HG02571 (cell line): ENCODE measurements at regions not wholly inside any gene's neighbourhood (a gene's known extent, or its start where the extent isn't known, plus 50 kb on each side); places are given as distances from the start of the nearest gene placed in this dataset.
"Not testable (repeated sequence)": the region's sequence is repeated elsewhere in the genome, so short reads cannot be mapped to it uniquely, and the experiment has no call there.

Experiments
- ATAC-seq: cut with Tn5 transposase; IDR thresholded peaks from one replicate; pipeline ENCODE4 v1.9.1; 2021; ENCODE audit warnings: mild to moderate bottlenecking, moderate library complexity; ENCODE audit not compliant: unreplicated experiment

DNA sequence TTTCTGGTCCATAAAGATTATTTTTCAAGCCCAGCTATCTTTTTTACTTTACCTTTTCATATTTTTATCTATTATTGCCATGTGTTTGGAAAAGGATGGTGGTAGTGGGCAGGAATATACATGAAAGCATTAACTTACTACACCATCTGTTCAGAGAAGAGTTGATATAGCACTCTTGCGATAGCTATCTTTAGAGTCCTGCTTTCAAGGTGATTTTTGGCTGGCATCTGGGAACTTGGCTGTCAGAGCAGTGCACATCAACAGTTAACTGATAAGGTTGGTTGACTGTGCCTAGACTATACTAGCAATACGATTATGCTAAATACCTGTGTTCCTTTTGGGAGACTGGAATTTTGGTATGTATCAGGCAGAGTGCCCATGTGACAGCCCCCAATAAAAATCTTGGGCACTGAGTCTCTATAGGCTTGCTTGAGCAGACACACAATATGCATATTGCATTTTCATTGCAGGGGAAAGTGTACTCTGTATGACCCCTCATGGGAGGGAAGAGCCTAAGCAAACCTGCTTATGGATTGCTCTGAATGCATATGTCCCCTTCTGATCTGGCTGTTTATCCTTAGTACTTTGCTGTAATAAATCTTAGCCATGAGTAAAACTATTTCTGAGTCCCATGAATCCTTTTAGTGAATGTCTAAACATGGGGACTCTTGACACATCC lies 227.6 kb upstream of the C9orf72 start:
- no peak for ATAC-seq

DNA sequence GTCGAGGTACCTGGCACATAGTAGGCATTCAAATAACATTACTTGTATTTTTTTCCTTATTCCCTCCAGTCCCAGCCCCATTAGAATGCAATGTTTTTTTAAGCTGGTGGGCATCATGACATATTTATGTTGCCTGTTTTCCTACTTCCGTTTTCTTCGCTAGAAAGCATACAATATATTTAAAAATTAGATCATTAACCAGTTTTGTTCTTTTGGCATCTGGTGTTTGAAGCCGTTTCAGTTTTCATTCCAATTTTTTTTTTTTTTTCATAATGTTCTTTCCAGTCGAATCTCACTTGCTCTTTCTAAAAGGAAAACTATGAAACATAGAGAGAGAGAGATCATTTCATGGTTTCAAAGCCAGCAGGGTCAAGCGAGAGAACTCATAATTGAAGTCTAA lies 228.3 kb upstream of the C9orf72 start:
- ATAC-seq = no peak

DNA sequence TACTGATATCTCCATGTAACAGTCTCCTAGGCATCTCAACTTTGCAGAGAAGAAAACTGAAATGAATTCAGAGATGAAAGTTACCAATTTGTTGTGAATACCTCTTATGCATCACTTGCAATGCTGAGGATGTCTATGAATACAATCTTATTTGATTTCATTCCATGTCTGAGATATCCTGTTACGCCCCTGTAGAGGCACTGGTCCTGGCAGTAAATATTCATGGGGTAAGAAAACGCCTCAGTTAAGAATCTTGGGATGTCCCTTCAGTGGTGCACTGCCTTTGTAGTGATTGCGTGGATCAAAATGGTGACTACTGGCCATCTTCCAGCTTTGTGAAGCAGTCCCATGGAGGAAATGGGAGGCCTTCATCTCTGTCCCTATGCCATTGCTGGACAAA lies 229.1 kb upstream of the C9orf72 start:
- ATAC-seq = no peak

- ATAC-seq = no peak
These were observed 235.6 kb upstream of the C9orf72 start for GRCh38 chr9:27808864-27809263.

DNA sequence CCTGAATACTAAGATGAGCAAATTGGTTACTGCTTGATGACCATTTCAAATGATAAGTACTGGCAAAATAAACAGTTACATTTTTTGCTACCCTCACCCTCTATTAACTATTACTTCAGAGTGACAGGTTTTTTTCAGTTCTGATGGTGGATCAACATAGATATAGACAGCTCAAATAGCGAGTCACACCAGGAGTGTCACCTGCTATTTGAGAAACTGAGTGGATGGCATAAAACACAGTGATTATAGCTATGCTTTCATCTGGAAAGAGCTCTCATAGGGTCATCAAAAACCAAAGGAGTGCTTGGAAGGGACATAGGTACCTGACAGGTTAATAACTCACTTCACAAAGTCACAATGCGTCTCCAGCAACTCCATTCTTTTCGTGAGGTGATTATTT lies 244.5 kb upstream of the C9orf72 start:
- ATAC-seq = no peak

DNA sequence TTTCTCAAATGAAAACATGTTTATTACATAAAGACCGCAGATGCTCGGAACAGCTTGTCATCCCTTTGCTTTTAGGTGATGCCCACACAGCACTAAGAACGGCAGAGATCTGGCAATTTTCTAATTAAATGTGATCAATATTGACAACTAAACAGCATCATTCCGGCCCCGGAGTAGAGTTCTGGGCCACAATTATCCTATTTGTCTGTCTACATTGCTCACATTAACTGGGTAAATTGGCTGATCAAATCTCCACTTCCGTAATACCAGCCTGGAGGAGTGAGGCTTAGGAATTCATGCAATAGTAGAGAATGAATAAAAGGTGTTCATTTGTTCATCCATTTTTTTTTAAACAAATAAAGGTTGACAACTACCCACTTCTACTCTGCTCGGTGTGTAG lies 245.1 kb upstream of the C9orf72 start:
- no peak for ATAC-seq

DNA sequence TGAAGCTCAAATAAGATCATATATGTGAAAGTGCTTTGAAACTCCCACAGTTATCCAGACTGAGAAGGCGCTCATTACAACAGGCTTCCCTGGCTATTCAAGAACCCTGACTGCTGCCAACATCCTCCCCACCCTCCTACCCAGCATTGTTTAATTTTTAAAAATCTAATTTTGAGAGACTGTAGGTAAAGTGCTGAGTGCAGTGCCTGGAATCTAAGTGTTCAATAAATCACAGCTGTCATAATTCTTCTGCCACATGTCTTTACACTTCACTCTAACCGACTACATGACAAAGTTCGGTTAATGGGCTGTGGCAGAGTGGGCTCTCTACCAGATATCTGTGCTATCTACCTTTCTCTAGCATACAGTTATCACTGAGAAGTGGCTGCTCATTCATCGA lies 255.6 kb upstream of the C9orf72 start:
- no peak for ATAC-seq

GRCh38 chr9:27829621-27830020 lies 256.3 kb upstream of the C9orf72 start:
- no peak for ATAC-seq

- ATAC-seq = not testable (repeated sequence)
These were observed 258.8 kb upstream of the C9orf72 start for GRCh38 chr9:27832108-27832507.

DNA sequence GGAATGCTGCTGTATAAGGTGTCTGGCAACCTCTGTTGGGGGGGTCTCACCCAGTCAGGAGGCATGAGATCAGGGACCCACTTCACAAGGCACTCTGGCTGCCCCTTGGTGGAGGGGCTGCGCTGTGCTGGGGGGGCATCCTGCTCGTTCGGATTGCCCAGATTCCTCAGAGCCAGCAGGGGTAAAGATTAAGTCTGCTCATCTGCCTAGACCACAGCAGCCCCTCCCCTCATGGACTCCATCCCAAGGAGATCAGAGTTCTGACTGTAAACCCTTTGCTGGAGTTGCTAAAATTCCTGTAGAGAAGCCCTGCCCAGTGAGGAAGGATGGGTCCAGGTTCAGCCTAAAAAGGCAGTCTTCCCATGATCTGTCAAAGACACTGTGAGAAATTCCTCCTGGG lies 262.0 kb upstream of the C9orf72 start:
- ATAC-seq = no peak

GRCh38 chr9:27835746-27836145 lies 262.5 kb upstream of the C9orf72 start:
- no peak for ATAC-seq

GRCh38 chr9:27836661-27837401 lies 263.6 kb upstream of the C9orf72 start:
- ATAC-seq = no peak

- ATAC-seq = no peak
These were observed 265.6 kb upstream of the C9orf72 start for GRCh38 chr9:27838876-27839275.

GRCh38 chr9:27839767-27840166 lies 266.5 kb upstream of the C9orf72 start:
- ATAC-seq = not testable (repeated sequence)

- no peak for ATAC-seq
These were observed 271.5 kb upstream of the C9orf72 start for GRCh38 chr9:27844797-27845196.

GRCh38 chr9:27847380-27847779 lies 274.1 kb upstream of the C9orf72 start:
- ATAC-seq = no peak

- ATAC-seq = no peak
These were observed 274.5 kb upstream of the C9orf72 start for GRCh38 chr9:27847818-27848217.

DNA sequence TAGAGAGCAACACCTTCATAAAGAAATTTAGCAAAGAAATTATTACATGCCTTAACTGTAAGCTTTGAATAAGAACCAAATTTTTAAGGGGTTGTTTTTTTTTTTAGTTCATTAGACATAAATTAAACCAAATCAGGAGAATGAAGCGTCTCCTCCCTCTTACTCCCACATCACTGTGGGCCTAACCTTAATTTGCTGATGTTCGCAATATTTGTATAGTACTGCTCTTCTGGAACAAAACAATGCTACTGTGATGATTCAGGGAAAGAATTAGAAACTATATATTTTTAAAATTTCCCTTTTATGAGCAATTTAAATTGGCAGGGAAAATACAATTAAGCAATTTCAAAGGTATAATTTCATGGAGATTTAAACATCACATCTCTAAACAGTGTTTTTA lies 275.0 kb upstream of the C9orf72 start:
- no peak for ATAC-seq

GRCh38 chr9:27851858-27852257 lies 278.6 kb upstream of the C9orf72 start:
- no peak for ATAC-seq

GRCh38 chr9:27853529-27853928 lies 280.2 kb upstream of the C9orf72 start:
- ATAC-seq = no peak

GRCh38 chr9:27856054-27856453 lies 282.8 kb upstream of the C9orf72 start:
- ATAC-seq = no peak

DNA sequence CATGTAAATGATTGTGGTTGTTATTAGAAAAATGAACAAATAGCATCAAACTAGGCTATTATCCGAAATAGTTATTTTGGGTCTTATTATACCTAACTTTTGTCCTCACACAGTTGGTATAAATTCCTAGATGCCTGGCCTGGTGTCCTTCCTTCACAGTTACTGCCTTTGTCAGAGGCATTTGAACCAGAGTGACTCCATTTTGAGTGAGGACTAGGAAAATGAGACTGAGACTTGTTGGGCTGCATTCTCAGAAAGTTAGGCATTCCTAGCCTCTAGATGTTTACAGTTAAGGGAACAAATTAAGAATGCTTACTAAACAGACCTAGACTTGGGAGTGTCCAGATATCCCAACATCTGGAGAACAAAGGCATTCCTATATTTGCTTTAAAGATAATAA lies 283.5 kb upstream of the C9orf72 start:
- no peak for ATAC-seq

GRCh38 chr9:27861887-27862286 lies 288.6 kb upstream of the C9orf72 start:
- no peak for ATAC-seq
